Lung (tissue), 11 donors: ENCODE measurements at regions not wholly inside any gene's neighbourhood (a gene's known extent, or its start where the extent isn't known, plus 50 kb on each side); places are given as distances from the start of the nearest gene placed in this dataset.

Source experiments
- ATAC-seq: fragments of 200-7000 bp; cut with Tn5 transposase; one replicate; pipeline ENCODE4 v1.9.1; 2020; ENCODE audit warnings: moderate number of reproducible peaks; ENCODE audit not compliant: insufficient read depth, low FRiP score
- DNase-seq, 3 donors: peaks; one replicate each; pipeline ENCODE4 v3.0.0-alpha.2; 2013 to 2017
- H3K27ac ChIP-seq, 2 donors: one replicate each; pipeline ENCODE4 v1.5.1; 2013; ENCODE audit warnings: mild to moderate bottlenecking in 2 of 2, moderate library complexity in 2 of 2, control low read depth in 1 of 2, inconsistent platforms in 1 of 2, low read depth in 1 of 2, low read length in 1 of 2
- H3K27me3 ChIP-seq, 3 donors: one replicate each; pipeline ENCODE4 v1.5.1; 2013; ENCODE audit warnings: low read length in 2 of 3; ENCODE audit not compliant: control insufficient read depth in 3 of 3, insufficient read depth in 3 of 3
- H3K36me3 ChIP-seq, 4 donors: one replicate each; pipeline ENCODE4 v1.5.1; 2013; ENCODE audit warnings: low read length in 4 of 4, mild to moderate bottlenecking in 1 of 4, moderate library complexity in 1 of 4; ENCODE audit not compliant: control insufficient read depth in 4 of 4, insufficient read depth in 4 of 4
- H3K4me1 ChIP-seq, 5 donors: one replicate each; pipeline ENCODE4 v1.5.1; 2013; ENCODE audit warnings: low read length in 5 of 5, mild to moderate bottlenecking in 2 of 5, moderate library complexity in 1 of 5; ENCODE audit not compliant: control insufficient read depth in 5 of 5, insufficient read depth in 5 of 5
- H3K4me3 ChIP-seq: one replicate; pipeline ENCODE4 v1.5.1; 2013; ENCODE audit warnings: mild to moderate bottlenecking, control low read depth, moderate library complexity
- H3K9ac ChIP-seq, 2 donors: one replicate each; pipeline ENCODE4 v1.5.1; 2013; ENCODE audit warnings: low read length in 2 of 2, control low read depth in 1 of 2; ENCODE audit not compliant: insufficient read depth in 1 of 2
- H3K9me3 ChIP-seq, 4 donors: one replicate each; pipeline ENCODE4 v1.5.1; 2013; ENCODE audit warnings: low read length in 3 of 4, mild to moderate bottlenecking in 1 of 4, moderate library complexity in 1 of 4; ENCODE audit not compliant: control insufficient read depth in 4 of 4, insufficient read depth in 3 of 4
- WGBS, 2 donors: extraction: QIAGEN DNeasy Blood & Tissue Kit; methylation state at CpG; one replicate each; pipeline ENCODE4 v1.1.7; 2013; 5-methylcytosine and 5-hydroxymethylcytosine counted together
- TF ChIP-seq, protein P1 (sequence below): IDR thresholded peaks from 2 replicates; pipeline ENCODE4 v1.5.1; 2012; ENCODE audit warnings: mild to moderate bottlenecking; ENCODE audit errors: control extremely low read depth, extremely low read depth
- donor health status: control.
- donor health status: control.
- donor health status: Bipolar disorder and iron deficiency.
- donor health status: healthy.
- donor health status: DM: yes; HTN: yes; CAD: no.

DNA sequence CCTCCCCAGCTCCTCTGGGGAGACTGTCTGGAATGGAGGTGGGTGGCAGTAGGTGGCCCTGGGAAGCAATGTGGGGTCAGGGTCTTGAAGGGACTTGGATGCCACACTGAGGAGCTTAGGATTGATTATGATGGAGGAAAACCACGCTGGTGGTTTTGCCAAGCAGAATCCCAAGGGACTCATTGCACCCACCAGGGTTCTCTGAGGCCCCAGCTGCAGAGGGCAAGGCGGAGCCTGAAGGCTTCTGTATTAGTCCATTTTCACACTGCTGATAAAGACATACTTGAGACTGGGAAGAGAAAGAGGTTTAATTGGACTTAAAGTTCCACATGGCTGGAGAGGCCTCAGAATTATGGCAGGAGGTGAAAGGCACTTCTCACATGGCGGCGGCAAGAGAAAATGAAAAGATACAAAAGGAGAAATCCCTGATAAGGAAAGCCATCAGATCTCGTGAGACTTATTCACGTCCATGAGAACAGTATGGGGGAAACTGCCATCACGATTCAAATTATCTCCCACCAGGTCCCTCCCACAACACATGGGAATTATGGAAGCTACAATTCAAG lies 87.2 kb upstream of the YWHAQ start:
- ATAC-seq, result no peak
- Histone ChIP-seq H3K4me3 (no peak overlapping the region), H3K27ac (no peak overlapping the region), H3K9me3 (no peaks in the 10 kb centered on the region), H3K27me3 (no peaks in the 10 kb centered on the region), H3K36me3 (no peaks in the 10 kb centered on the region), H3K9ac (no peak overlapping the region), H3K4me1 (peaks cover 0 to 4% (median 0%) of the 10 kb centered on the region in 5 donors)
- 94 to 97% methylated on average over 7 of the region's 7 CpGs for WGBS, 2 donors
- TF ChIP-seq, protein P1, sequence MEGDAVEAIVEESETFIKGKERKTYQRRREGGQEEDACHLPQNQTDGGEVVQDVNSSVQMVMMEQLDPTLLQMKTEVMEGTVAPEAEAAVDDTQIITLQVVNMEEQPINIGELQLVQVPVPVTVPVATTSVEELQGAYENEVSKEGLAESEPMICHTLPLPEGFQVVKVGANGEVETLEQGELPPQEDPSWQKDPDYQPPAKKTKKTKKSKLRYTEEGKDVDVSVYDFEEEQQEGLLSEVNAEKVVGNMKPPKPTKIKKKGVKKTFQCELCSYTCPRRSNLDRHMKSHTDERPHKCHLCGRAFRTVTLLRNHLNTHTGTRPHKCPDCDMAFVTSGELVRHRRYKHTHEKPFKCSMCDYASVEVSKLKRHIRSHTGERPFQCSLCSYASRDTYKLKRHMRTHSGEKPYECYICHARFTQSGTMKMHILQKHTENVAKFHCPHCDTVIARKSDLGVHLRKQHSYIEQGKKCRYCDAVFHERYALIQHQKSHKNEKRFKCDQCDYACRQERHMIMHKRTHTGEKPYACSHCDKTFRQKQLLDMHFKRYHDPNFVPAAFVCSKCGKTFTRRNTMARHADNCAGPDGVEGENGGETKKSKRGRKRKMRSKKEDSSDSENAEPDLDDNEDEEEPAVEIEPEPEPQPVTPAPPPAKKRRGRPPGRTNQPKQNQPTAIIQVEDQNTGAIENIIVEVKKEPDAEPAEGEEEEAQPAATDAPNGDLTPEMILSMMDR, result no peak
- DNase-seq, result no peak

DNA sequence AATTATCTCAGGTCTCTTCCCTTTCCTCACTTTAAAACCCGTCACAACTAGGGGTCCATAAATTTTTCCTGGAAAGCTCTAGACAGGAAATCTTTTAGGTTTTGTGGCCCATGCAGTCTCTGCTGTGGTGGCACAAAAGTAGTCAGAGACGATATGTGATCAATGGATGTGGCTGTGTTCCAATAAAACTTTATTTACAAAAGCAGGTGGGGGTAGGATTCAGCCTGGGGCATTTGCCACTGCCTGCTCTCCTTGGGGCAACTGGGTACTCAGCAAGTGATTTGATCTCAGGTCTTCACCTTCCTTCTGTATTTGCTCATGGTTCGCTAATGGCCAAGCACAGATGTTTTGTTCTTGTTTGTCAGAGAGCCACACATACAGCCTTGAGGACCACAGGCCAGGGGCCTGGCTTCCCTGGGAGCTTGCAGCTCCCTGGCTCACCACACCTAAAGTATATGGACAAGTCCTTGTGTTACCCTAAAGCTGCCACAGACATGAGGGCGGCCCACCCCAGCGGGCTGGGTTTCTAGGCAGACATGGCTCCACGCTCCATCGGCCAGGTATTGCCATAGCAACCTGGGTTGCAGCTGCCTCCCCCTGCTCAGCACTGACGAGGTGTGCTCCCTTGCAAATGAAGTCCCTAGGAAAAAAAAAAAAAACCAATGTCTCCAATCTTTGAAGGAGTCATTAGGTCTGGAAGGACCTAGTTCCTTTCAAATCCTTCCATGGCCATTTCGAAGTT lies 89.7 kb upstream of the YWHAQ start:
- Histone ChIP-seq H3K36me3 (no peaks in the 10 kb centered on the region), H3K9ac (no peak overlapping the region), H3K4me1 (peaks cover 0 to 4% (median 0%) of the 10 kb centered on the region in 5 donors), H3K9me3 (no peaks in the 10 kb centered on the region), H3K27me3 (no peaks in the 10 kb centered on the region), H3K4me3 (no peak overlapping the region), H3K27ac (no peak overlapping the region)
- TF ChIP-seq, protein P1, result no peak
- 95 to 96% methylated on average over 9 of the region's 9 CpGs for WGBS, 2 donors
- ATAC-seq (no peak), DNase-seq (no peak)

GRCh38 chr2:9721344-9721743 lies 90.5 kb upstream of the YWHAQ start:
- ATAC-seq, result no peak
- no peak for DNase-seq
- WGBS, 2 donors, result 71% methylated on average over 7 of the region's 7 CpGs
- Histone ChIP-seq H3K27me3 (no peaks in the 10 kb centered on the region), H3K27ac (no peak overlapping the region), H3K9me3 (no peaks in the 10 kb centered on the region), H3K4me3 (no peak overlapping the region), H3K4me1 (no peaks in the 10 kb centered on the region), H3K36me3 (no peaks in the 10 kb centered on the region), H3K9ac (no peak overlapping the region)
- TF ChIP-seq, protein P1, result no peak
